Superior temporal gyrus (tissue), 1 donor: ENCODE measurements at regions not wholly inside any gene's neighbourhood (a gene's known extent, or its start where the extent isn't known, plus 50 kb on each side); places are given as distances from the start of the nearest gene placed in this dataset.

Experiments
- DNase-seq: peaks from one replicate; pipeline ENCODE4 v3.0.0-alpha.2; 2016; ENCODE audit errors: extremely low spot score

- DNase-seq = no peak
Observed at GRCh38 chr13:62598708-62599107, 1183.1 kb upstream of the PCDH20 start.

DNA sequence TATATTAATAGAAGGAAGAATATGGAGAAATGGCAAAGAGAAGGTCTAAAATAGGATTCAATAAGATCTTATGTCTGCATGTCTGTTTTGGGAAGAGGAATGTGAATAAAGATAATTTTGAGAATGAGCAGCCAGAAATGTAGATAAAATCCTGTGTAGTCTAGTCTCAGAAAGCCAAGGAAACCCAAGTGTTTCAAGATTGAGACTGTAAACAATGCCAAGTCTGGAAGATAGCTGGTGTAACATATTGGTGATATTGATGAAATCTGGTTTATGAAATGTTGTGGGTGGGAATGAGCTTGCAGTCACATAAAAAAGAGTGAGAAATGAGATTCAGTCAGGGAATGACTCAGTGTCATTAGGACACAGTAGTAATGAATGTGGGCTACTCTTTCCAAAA lies 1180.3 kb upstream of the PCDH20 start:
- DNase-seq = no peak

DNA sequence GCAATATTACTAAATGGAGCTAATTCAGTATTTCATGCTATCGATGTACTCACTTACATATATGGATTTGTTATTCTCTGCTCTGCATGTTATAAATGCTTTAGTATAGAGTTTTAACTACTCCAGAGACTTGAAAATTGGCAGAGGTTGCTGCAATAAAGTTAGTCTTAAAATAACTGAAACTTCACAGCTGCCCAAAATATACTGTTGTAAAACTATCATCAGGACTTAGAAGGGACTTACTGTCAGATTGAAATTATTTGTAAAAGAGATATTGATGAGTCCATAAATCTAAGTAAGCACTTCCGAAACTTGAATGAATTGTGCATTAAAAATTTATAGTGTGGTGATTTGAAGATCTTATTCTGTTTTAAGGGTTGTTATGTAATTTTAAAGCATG lies 1178.2 kb upstream of the PCDH20 start:
- no peak for DNase-seq

- no peak for DNase-seq
Observed at GRCh38 chr13:62583466-62583865, 1167.8 kb upstream of the PCDH20 start.

GRCh38 chr13:62578402-62578801 lies 1162.8 kb upstream of the PCDH20 start:
- no peak for DNase-seq

GRCh38 chr13:62564770-62565169 lies 1149.1 kb upstream of the PCDH20 start:
- DNase-seq = no peak

GRCh38 chr13:62563251-62563650 lies 1147.6 kb upstream of the PCDH20 start:
- DNase-seq = no peak

GRCh38 chr13:62556978-62557377 lies 1141.3 kb upstream of the PCDH20 start:
- DNase-seq = no peak

- no peak for DNase-seq
Observed at GRCh38 chr13:62551588-62551987, 1135.9 kb upstream of the PCDH20 start.

DNA sequence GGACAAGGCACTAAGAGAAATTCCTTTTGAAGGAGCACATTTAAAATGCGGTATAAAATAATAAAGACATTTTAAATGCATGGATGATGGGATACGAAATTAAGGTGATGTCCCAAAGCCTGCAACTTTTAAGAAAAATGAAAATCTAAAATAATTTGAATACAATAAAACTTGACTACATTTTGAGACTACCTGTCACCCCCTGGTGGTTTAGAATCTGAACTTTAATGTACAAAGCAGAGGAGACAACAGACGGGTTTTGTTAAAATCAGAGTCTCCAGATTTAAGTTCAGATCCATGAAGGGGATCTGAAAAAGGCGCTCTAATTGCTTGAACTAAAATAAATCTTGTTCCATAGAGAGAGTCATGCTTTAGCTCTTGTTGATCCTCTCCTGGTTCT lies 1129.3 kb upstream of the PCDH20 start:
- DNase-seq = no peak

DNA sequence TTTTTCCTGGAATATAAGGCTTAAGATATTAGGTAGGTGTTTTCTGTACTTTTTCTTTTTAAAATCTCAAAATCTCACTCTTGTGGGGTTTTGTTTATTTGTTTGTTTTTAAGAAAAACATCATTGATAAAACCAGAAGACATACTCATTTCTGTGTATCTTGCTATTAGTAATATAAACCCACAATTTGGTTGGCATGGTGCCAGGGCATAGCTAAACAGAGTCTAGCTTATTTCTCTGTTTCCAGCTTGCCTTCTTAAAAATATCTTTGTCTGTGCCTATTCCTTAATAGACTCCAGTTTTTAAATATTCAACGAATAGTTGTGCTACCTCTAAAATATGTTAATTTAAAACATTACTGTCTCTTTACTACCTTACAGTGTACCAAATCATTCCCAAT lies 1121.9 kb upstream of the PCDH20 start:
- no peak for DNase-seq

DNA sequence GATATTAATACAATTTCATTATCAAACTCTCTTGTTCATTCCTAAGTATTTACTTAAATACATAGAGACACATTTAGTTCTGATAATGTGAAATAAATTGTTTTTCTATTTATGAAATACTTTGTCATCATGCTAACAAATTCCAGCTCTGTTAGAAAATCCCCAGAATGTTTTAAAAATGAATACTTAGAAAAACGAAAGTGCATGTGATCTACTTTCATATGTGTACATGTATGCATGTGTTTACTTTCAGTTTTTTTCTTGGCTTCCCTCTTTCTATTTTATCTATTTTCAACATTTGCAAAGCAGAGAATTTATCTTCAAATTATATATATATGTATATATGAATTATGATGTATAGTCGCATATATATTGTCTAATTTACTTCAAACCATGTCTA lies 1110.0 kb upstream of the PCDH20 start:
- no peak for DNase-seq

DNA sequence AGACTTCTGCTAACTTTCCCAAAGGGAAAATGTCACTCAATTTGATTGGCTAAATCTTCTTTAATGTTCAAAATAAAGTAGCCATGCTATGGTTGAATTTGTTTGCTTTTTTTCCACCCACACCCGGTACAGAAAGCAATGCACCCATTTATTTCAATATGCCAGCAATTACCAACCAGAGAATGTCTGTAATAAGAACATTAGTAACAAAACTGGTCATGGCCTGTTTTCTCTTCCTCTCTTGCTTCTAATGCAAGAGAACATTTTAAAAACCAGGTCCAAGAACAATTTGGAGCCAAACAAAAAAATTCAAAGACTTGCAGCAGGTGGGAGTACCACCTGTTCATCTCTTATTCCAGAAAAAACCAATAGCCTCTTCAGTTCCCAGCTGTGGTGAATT lies 1108.8 kb upstream of the PCDH20 start:
- no peak for DNase-seq

- no peak for DNase-seq
Observed at GRCh38 chr13:62524061-62524460, 1108.4 kb upstream of the PCDH20 start.

GRCh38 chr13:62512194-62513141 lies 1096.8 kb upstream of the PCDH20 start:
- DNase-seq = peak; percentile 62

DNA sequence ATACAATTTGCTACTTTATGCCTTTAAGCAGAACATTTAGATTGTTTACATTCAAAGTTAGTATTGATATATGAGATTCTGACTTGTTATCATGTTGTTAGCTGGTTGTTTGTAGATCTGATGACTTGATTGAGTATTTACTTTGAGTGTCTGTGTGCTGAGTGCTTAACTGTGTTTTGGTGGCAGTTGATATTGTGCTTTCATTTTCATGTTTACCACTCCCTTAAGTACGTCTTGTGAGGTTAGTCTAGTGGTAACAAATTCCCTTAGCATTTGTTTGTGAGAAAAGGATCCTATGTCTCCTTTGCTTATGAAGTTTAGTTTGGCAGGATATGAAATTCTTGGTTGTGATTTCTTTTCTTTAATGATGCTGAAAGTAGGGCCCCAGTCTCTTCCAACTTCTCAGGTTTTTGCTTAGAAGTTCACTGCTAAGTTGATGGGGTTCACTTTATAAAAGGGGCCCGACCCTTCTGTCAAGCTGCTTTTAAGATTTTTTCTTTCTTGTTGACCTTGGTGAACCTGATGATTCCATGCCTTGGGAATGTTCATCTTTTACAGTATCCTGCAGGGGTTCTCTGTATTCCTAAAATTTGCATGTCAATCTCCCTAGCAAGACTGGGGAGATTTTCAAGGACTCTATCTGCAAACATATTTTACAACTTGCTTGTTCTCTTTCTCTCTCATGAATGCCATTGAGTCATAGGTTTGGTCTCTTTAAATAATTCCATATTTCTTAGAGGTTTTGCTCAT lies 1095.4 kb upstream of the PCDH20 start:
- no peak for DNase-seq

- no peak for DNase-seq
Observed at GRCh38 chr13:62502588-62502987, 1086.9 kb upstream of the PCDH20 start.

DNA sequence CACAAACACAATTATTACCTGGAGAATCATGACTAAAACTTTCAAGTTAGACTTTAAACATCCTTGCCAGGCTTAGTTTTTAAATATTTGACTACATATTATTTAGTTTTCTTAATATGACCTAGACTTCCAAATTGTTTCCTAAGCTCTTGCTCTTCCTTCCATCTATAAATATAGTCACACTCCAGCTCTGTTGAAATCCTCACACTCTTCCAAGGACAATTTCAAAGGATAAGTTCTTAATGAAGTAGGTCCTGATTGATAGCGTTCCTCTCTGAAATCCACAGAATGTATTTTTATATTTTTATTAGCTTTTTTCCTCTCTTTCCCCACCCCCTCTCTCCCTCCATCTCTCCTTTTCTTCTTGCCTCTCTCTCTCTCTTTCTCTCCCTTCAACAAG lies 1074.1 kb upstream of the PCDH20 start:
- DNase-seq = no peak

DNA sequence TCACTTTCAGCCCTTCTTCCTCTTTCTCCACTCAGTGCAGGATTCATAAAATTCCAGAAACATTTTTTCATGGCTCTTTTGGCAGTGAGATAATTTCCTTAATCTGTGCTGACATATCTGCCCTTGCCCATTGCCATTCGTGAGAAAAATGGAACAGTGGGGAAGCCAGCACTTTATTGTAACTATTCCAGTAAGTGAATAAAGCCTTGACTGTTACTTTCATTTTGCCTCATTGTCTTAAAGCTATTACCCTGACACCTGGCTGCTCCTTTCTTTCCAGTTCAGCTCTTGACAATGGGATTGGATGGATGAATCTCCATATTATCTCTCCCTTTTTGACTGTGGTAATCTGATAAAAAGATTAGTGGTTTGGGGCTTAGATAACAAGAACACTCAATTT lies 1068.1 kb upstream of the PCDH20 start:
- no peak for DNase-seq

DNA sequence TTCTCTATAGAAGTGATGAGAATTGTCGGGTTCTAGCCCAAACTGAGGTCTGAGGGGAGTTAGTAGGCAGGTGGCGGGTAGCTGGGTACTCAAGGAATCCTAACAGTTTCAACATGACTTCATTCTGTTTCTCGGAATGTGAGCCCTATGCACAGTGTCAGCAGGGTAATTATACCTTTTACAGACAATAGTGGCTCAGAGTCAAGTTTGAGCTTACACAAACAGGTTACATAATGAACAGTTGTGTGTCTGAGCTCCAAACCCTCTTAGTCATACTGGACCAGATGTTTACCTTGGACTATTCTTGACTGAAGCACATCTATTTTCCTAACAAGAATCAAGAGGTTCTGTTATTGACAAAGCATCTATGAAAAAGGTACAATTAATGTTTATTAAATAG lies 1066.7 kb upstream of the PCDH20 start:
- DNase-seq = no peak

DNA sequence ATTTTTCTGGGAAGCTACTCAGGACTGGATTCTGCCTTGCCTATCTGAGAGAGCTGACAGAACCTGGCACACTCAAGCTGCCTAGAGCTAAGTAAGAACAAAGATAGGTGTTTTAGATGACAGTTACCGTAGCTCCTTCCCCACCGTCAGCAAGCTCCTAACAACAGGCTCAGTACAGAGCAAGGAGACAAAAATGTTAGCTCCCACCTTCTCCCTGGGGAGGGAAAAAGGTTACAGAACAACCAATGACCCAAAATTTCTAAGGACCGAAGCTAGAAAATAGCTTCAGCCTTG lies 1058.2 kb upstream of the PCDH20 start:
- DNase-seq = no peak

- DNase-seq = no peak
Observed at GRCh38 chr13:62473190-62473943, 1057.7 kb upstream of the PCDH20 start.

GRCh38 chr13:62453761-62454160 lies 1038.1 kb upstream of the PCDH20 start:
- no peak for DNase-seq
